GM19351 (cell line): ENCODE measurements at regions not wholly inside any gene's neighbourhood (a gene's known extent, or its start where the extent isn't known, plus 50 kb on each side); places are given as distances from the start of the nearest gene placed in this dataset.
"Not testable (repeated sequence)": the region's sequence is repeated elsewhere in the genome, so short reads cannot be mapped to it uniquely, and the experiment has no call there.

Source experiments
- ATAC-seq: cut with Tn5 transposase; IDR thresholded peaks from one replicate; pipeline ENCODE4 v1.9.1; 2021; ENCODE audit warnings: mild to moderate bottlenecking, moderate library complexity; ENCODE audit not compliant: unreplicated experiment

DNA sequence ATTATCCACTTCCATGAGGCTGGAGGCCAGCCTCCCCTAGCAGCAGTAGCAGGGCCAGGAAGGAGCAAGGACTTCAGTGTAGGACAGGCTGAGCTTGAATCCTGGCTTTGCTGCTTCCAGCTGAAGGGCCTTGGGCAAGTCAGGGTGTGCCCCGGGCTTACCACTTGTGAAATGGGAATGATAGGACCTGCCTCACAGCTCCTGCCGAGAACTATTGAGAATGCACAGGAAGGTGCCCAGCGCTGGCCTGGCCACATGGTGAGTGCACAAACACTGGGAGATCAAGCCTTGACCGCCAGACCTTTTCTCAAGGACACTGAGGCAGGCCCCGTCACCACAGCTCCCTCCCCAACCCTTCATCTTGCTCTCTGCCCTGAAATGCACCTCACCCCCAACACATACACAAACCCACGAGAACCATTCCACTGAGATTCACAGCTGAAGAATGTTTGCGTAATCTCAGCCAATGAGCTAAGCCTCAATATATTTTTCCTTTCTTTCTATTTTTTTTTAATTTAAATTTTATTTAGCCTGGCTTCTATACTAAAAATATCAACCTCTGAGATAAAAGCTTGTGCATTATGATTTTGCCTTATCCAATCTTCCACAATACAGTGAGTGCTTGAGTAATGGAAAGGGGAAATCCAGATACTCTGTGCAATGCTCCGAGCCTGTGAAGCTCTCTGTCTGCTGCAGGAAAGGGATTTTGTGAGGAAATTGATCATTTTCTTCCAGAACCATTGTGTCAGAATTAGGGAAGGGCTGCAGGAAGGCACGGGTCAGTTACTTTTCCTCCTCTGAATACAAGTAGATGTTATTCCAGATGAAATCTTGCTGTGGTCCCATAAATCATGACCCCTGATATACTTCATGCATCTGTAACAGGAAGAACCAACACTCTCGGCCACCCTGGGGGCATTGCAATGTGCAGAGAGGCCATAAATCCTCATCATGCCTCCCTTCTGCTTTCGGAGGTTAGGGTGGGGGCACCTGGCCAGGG is 193.9 kb downstream of the TLE3 start:
- no peak for ATAC-seq

- no peak for ATAC-seq
Observed at GRCh38 chr15:69906256-69907185, 191.2 kb downstream of the TLE3 start.

DNA sequence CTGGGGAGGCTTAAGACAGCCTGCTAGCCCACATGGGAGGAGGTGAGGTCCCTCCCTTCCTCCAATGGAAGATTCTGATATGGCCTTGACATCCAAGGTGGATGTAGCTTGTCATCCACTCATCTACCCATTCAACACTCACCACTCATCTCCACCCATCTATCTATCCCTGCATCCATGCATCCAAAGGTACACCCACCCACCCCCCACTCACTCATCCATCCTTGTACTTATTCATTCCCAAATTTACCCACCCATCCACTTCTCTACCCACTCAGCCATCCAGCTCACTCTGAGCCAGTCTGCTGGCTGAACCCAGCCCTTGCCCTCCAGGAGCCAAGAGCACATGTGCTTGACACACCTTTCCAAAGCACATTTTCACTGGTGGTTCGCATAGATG is 189.7 kb downstream of the TLE3 start:
- ATAC-seq: no peak

GRCh38 chr15:69908590-69909420 is 188.9 kb downstream of the TLE3 start:
- ATAC-seq: no peak

- ATAC-seq: no peak
Observed at GRCh38 chr15:69909719-69910444, 187.8 kb downstream of the TLE3 start.

DNA sequence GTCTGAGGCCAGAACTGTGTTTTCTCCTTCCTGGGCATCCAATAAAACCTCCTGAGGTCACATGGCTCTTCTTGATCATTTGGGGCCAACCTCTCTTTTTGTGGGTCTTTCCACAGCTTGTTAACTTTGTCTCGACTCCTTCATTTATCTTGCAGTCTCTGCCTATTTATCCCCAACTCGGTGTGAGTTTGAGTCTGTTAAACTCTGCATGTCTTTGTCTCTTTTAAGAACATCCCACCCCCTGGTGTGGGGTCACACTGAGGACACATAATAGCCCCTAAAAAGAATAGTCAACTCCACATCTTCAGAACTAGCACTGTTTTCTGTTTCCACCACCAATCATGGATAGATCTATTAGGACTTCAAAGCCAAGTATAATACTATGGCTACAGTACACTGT is 187.2 kb downstream of the TLE3 start:
- no peak for ATAC-seq

GRCh38 chr15:69912116-69912515 is 185.6 kb downstream of the TLE3 start:
- no peak for ATAC-seq

DNA sequence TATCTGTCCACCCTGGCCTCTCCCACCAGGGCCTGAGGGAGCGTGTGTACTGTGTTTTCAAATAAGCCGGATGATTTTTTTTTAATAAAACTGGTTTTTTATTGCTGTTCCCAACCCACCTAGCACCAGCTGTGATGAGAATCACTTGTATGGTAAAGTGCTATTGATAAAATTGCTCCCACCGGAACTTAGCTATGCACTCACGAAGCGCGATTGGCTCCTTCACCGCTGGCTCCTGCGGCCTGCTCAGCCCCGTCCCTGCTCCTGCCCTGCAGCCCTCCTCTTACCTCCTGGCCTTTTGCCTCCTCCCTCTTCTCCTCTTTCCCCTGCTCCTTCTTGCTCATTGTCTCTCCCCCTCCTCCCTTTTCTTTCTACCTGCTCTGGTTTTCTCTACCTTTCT is 183.7 kb downstream of the TLE3 start:
- ATAC-seq: no peak

GRCh38 chr15:69914960-69915359 is 182.8 kb downstream of the TLE3 start:
- no peak for ATAC-seq

DNA sequence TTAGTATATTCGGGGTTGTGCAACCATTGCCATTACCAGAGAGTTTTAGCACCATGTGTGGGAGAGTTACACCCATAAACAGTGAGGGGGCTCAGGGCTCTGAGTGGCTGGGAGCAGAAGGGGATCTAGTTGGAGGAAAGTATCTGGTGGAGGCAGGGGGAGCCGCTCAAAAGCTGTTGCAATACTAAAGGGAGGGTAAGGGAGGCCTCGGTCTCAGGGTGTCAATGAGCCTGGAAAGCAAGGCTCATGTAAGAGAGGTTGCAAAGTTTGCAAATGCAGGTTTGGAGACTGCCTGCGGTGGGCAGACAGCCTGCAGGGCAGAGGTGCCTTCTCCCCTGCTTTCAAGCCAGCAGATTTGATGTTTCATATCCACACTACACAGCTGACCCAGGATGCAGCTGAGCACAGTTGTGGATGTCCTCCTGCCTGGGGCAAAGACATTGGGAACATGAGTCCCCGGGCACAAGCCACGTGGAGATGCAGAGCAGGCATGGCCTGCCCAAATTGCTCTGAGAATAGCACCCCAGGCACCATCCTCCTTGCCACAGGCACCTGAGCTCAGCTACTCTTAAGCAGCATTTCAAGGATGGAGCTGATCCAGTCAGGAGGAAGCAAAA is 181.4 kb downstream of the TLE3 start:
- no peak for ATAC-seq

DNA sequence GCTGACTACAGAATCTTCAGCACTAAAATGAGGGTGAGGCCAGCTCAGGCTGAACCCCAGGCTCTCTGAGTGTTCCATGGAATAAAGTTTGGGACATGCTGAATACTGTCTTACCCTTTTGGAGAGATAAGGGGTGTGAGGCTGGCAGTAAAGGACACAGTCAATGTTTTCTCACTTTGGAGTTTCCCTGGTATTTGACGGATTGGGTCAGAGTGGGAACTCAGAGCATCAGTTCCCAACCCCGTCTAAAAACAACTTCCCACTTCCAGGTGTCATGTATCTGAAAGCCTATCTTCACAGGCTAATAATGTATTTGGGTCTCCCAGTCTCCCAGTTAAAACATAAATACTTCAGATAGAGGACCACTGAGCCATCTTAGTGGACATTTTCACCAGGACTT is 180.7 kb downstream of the TLE3 start:
- ATAC-seq: no peak

DNA sequence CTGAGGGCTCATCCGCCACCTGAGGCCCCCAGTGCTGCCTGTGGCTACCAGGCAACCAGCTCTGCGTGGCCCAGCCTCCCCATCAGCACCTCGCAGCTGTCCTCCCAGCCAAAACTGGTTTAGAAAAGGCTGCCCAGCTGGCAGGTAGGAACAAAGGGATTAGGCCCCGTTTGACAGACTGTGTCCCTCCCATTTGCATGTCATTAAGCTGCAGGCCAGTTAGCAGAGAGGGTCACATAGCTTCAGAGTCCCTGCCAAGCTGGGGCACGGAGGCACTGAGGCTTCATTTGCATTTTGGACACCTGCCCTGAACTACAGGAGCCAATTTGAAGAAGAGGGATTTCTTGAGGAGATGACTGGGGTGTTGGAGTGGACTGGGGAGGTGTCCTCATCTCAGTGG is 177.9 kb downstream of the TLE3 start:
- ATAC-seq: no peak

GRCh38 chr15:69920221-69920620 is 177.5 kb downstream of the TLE3 start:
- ATAC-seq: no peak

GRCh38 chr15:69921626-69922619 is 175.8 kb downstream of the TLE3 start:
- peak; percentile 53 for ATAC-seq

DNA sequence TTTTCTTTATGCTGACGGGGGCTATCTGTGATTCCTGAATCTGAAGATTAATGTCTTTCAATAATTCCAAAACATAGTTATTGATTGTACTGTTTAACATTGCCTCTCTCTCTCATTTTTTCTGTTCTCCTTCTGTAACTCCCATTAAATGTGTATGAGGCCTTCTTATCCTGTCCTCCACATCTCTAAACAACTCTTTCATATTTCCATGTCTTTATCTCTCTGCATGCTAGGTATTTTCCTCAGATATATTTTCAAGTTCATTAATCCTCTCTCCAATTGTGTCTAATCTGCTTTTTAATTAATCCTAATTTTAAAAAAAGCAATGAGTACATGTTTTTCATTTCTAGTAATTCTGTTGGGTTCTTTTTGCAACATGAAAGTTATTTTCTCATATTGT is 173.2 kb downstream of the TLE3 start:
- no peak for ATAC-seq

DNA sequence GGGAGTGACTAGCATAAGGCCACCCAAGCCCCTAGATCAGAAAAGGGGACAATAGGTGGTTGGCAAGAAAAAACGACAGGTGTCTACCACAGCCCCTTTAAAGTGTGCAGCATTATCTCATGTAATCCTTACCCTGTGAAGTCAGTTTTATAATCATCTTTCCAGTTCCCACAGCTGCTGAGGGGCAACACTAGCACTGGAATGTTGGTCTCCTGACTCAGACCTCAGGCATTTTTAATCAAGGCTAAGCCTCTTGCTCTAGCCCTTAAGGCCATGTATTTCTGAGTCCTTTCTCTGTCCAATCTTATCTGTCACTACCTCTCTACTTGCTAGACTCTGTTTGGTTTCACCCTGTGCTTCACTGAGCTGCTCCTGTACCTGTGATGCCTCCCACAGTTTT is 171.7 kb downstream of the TLE3 start:
- no peak for ATAC-seq

- no peak for ATAC-seq
Observed at GRCh38 chr15:69926721-69927120, 171.0 kb downstream of the TLE3 start.

DNA sequence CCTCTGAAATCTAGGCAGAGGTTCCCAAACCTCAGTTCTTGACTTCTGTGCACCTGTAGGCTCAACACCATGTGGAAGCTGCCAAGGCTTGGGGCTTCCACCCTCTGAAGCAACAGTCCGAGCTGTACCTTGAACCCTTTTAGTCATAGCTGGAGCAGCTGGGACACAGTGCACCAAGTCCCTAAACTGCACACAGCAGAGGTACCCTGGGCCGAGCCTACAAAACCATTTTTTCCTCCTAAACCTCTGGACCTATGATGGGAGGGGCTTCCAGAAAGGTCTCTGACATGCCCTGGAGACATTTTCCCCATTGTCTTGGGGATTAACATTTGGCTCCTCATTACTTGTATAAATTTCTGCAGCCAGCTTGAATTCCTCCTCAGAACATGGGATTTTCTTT is 168.8 kb downstream of the TLE3 start:
- not testable (repeated sequence) for ATAC-seq
